Fibroblast of villous mesenchyme (primary cell): ENCODE measurements at regions not wholly inside any gene's neighbourhood (a gene's known extent, or its start where the extent isn't known, plus 50 kb on each side); places are given as distances from the start of the nearest gene placed in this dataset.

Experiments used
- DNase-seq: peaks from one replicate; pipeline ENCODE4 v3.0.0-alpha.2; 2010; ENCODE audit warnings: low read depth
- H3K4me3 ChIP-seq: 2 replicates; pipeline ENCODE4 v1.5.1; 2011; ENCODE audit warnings: low read depth, mild to moderate bottlenecking, low read length
- TF ChIP-seq, protein P1 (sequence below): IDR thresholded peaks from 2 replicates; pipeline ENCODE4 v1.5.1; 2012; ENCODE audit warnings: low read depth, mild to moderate bottlenecking, low read length; ENCODE audit not compliant: insufficient read depth

DNA sequence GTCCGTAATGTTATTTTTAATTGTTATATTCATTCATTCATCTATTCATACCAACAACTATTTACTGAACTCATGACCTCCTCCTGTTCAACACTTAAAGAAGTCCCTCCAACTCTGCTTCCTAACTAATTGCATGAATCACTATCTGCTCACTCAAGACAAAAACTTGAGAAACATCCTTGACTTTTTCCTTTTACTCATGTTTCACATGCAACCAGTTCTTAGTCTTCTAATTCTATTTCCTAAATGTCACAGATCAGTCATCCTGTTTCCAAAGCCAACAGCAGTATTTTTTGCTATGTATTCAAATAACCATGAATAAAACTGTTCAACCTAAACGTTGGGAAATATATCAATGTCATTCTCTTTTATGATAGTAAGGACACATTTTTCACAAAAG lies 124.6 kb upstream of the GBE1 start:
- peak; percentile 30 for DNase-seq

DNA sequence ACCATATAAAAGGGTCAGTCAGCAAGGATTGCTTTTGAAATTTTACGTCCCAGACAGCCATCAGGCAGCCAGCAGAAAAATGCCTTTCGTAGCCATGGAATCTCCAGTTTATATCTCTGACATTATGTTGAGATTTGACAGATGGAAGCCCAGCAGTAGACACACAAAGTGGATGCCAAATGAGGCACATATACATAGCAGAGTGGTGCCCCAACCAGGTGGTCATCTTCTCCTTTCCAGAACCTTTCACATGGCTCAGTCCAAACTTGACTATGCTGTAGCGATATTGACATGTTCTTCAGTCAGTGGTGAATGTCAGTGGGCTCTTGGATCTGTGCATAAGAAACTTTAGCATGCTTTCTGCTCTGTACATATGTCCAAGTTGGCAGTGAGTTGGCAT lies 123.3 kb upstream of the GBE1 start:
- DNase-seq, result no peak
- no peak overlapping the region for H3K4me3 ChIP-seq
- TF ChIP-seq, protein P1, sequence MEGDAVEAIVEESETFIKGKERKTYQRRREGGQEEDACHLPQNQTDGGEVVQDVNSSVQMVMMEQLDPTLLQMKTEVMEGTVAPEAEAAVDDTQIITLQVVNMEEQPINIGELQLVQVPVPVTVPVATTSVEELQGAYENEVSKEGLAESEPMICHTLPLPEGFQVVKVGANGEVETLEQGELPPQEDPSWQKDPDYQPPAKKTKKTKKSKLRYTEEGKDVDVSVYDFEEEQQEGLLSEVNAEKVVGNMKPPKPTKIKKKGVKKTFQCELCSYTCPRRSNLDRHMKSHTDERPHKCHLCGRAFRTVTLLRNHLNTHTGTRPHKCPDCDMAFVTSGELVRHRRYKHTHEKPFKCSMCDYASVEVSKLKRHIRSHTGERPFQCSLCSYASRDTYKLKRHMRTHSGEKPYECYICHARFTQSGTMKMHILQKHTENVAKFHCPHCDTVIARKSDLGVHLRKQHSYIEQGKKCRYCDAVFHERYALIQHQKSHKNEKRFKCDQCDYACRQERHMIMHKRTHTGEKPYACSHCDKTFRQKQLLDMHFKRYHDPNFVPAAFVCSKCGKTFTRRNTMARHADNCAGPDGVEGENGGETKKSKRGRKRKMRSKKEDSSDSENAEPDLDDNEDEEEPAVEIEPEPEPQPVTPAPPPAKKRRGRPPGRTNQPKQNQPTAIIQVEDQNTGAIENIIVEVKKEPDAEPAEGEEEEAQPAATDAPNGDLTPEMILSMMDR, result no peak

More for the DNA sequence above, 124.6 kb upstream of the GBE1 start:
- TF ChIP-seq, protein P1, result no peak
- no peak overlapping the region for H3K4me3 ChIP-seq

DNA sequence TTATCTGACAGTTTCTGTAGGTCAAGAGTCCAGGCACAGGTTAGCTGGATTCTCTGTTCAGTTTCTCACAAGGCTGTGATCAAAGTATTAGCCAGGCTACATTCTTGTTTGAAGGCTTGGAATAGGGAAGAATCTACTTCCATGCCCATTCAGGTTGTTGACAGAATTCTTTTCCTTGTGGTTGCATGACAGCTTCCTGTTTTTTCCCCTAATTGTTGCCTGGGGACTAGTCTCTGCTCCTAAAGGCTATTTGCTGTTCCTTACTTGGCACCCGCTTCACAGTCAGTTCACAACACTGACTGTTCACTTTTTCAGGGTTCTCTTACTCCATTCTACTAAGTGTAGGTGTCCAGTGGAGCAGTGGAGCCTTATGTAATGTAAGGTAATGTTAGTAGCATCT lies 115.4 kb upstream of the GBE1 start:
- DNase-seq, result no peak
- no peak overlapping the region for H3K4me3 ChIP-seq
- TF ChIP-seq, protein P1, result no peak

DNA sequence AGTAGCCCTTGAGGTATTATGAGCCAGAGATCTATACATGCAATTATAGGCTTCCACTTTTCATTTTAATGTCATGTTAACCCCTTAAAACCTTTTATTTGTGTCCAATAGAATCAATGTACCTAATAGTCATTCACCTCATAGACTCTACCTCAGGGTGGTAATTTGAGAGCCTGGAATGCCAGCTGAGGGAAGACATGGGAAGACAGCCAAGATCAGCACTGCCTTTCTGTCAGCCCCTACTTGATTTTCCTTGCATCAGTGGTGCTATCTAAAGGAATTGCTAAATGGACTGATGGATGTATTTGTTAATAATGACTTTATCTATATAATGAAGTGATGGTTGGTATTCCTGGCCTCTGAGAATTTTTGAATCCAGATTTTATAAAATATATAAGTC lies 113.3 kb upstream of the GBE1 start:
- H3K4me3 ChIP-seq, result no peak overlapping the region
- TF ChIP-seq, protein P1, result no peak
- DNase-seq, result no peak

DNA sequence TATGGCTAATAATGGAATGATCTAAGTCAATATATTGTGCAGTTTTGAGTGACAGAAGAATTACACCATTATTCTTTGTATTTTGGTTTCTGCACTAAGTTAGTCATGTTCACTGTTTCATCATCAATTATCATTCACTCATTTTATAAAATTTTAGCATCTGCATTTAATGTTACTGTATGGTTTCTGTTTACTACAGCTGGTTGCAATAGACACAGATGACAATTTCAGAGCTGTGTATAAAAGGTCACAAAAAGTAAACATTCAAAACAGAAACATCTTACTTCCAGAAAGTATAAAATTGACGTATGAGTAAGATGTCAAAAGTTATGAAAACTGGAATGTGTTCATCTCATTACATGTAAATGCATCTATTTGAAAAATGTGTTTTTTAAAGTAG lies 111.1 kb upstream of the GBE1 start:
- TF ChIP-seq, protein P1, result no peak
- peak; percentile 48 for DNase-seq
- H3K4me3 ChIP-seq, result no peak overlapping the region

DNA sequence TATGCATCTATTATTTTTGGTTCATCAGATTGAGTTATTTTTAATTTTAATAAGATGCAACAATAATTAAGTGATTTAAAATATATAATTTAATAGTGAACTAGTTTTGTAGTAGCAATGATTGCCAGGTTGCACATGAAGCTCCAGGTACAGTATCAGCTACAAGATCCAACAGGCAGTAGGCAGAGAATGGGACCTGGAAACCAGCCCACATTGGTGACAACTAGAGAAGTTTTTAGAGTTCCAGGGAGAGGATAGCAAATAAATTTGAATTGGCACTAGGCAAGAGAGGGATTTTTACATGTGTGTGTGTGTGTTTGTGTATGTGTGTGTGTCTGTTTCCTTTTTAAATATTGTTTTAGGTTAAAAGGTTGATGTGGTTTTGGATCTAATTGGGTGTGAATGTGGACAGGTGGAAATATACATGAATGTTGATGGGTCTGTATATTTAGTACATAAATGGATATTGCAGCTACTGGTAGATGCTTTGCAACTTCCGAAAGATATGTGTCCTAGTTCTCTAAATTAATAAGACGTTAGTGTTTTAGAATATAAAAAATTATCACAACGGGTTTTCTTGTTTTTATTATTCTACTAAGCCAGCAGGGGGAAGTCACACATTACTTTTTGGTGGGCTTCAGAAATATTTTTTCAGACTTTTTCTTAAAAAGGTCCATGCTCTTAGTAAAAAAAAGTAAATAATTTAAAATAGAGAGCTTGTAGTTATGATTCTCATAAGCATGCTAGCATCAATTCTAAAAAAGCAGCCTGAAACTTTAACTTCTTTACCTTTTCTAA lies 110.1 kb upstream of the GBE1 start:
- TF ChIP-seq, protein P1, result peak; percentile 12
- H3K4me3 ChIP-seq, result no peak overlapping the region
- DNase-seq, result no peak

DNA sequence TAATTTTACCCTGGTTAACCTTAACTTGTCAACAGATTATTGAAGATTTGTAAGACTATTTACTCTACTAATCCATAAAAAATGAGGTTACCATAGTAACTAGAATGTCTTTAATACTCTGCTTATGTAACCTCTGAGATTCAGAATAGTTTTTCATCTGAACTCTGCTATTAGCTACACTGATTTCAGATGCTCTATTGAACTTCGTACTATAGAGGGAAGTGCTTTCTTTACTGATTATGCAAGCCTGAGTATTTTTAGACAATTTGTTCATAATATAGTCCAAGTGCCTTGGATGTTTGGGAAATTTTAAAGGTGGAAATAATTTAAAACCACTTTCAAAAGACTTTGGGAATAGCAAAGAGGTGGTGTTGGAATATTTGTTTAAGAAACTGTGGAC lies 107.9 kb upstream of the GBE1 start:
- DNase-seq, result no peak
- no peak overlapping the region for H3K4me3 ChIP-seq
- TF ChIP-seq, protein P1, result no peak
